Effector memory CD4-positive, alpha-beta T cell (primary cell): ENCODE measurements at regions not wholly inside any gene's neighbourhood (a gene's known extent, or its start where the extent isn't known, plus 50 kb on each side); places are given as distances from the start of the nearest gene placed in this dataset.

Source experiments
- DNase-seq, 3 donors: peaks; one replicate each; pipeline ENCODE4 v3.0.0-alpha.2; 2020
- H3K27ac ChIP-seq: 2 replicates; pipeline ENCODE4 v1.7.0; 2013; ENCODE audit warnings: mild to moderate bottlenecking, low read length, moderate library complexity; ENCODE audit not compliant: insufficient read depth, poor library complexity, severe bottlenecking
- H3K27me3 ChIP-seq: replicated peaks from 2 replicates; pipeline ENCODE4 v1.7.0; 2013; ENCODE audit warnings: mild to moderate bottlenecking, low read length; ENCODE audit not compliant: insufficient read depth, control insufficient read depth, poor library complexity, severe bottlenecking
- H3K36me3 ChIP-seq: 2 replicates; pipeline ENCODE4 v1.7.0; 2013; ENCODE audit warnings: mild to moderate bottlenecking, low read length, moderate library complexity; ENCODE audit not compliant: control insufficient read depth, insufficient read depth
- H3K4me1 ChIP-seq: 2 replicates; pipeline ENCODE4 v1.7.0; 2013; ENCODE audit warnings: low read length, mild to moderate bottlenecking; ENCODE audit not compliant: control insufficient read depth, insufficient read depth, poor library complexity, severe bottlenecking
- H3K4me3 ChIP-seq: 2 replicates; pipeline ENCODE4 v1.7.0; 2013; ENCODE audit warnings: low read length, low read depth, mild to moderate bottlenecking; ENCODE audit not compliant: insufficient read depth, poor library complexity, severe bottlenecking
- H3K9me3 ChIP-seq: 2 replicates; pipeline ENCODE4 v1.7.0; 2013; ENCODE audit warnings: mild to moderate bottlenecking, low read length, moderate library complexity; ENCODE audit not compliant: control insufficient read depth

DNA sequence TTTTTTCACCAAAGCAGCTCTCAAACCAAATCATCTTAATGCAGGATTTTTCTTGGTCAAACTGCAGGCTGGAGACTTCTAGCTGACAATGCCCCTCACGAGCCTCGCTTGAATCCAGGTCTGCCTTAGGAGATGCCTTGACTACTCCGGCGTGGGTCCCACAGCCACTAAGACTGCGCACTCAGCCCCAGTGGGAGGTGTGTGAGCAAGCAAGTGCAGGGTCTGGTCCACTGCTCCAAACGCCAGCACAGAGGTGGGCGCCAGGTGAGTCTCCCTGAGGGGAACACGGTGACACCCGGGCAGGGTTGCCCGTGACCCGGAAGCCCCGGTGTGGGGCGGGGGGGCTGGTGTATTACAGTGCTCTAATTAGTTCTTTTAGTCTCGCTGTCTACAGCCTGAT, 838.3 kb downstream of the NLGN4X start:
- no peaks in the 10 kb centered on the region for H3K36me3 ChIP-seq
- no peaks in the 10 kb centered on the region for H3K27me3 ChIP-seq
- H3K9me3 ChIP-seq = no peaks in the 10 kb centered on the region
- DNase-seq = no peak
- H3K4me3 ChIP-seq = no peak overlapping the region
- no peak overlapping the region for H3K27ac ChIP-seq
- H3K4me1 ChIP-seq = no peaks in the 10 kb centered on the region

DNA sequence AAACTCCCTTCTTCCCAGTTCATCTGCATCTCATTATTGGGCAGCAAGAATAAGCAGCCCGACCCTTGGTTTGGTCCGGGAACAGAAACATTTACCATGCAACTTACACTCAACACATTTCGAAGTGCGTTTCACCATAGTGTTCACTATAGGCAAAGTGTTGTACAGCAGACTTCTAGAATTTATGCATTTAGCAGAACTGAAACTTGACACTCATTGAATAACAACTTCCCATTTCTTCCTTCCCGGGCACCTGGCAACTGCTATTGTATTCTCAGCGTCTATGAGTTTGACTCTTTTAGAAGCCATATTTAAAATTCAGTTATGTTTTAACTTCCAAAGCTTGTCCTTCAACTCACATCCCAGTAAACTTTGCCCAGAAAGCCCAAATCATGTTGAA, 840.6 kb downstream of the NLGN4X start:
- no peaks in the 10 kb centered on the region for H3K4me1 ChIP-seq
- H3K27ac ChIP-seq = no peak overlapping the region
- H3K4me3 ChIP-seq = no peak overlapping the region
- no peaks in the 10 kb centered on the region for H3K9me3 ChIP-seq
- DNase-seq = no peak
- H3K36me3 ChIP-seq = no peaks in the 10 kb centered on the region
- H3K27me3 ChIP-seq = no peaks in the 10 kb centered on the region

DNA sequence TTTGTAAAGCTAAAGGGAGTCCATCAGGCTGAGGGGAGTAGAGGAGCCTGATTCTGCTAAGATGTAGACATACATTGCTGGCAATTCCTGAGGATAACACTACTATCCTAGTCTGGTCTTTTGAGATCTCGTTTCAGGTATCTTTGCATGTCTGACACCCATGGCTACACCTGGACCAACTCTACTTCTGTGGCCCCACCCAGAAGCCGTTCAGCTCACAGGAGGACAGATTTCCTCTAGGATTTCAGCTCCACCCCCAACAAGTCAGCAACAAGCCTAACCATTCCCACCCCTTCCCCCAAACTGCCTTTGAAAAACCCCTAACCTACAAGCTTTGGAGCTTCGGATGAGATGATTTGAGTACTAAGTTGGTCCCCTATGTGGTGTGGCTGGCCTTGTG, 848.2 kb downstream of the NLGN4X start:
- H3K27me3 ChIP-seq = no peaks in the 10 kb centered on the region
- no peaks in the 10 kb centered on the region for H3K36me3 ChIP-seq
- H3K4me1 ChIP-seq = no peaks in the 10 kb centered on the region
- no peak overlapping the region for H3K4me3 ChIP-seq
- H3K27ac ChIP-seq = no peak overlapping the region
- no peaks in the 10 kb centered on the region for H3K9me3 ChIP-seq
- DNase-seq = no peak

DNA sequence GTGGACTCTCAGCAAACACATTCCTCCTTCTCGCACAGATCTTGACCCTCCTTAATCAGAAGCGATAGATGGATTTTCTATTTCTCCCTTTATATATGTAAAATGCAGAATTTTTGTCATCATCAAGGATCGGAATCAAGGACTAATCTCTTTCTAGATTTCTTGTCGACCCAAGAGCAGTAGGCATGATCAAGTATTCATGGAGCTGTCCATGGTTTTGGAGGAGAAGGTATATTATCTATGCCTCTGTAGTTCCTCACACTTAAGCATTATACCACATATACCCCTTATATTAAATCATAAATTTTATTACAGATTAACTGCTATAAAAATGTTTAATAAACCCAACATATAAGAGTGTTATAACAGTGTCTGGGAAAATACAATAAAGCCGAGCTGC, 886.8 kb downstream of the NLGN4X start:
- DNase-seq = no peak
- Histone ChIP-seq H3K4me3 (no peak overlapping the region), H3K27ac (no peak overlapping the region), H3K36me3 (no peaks in the 10 kb centered on the region), H3K27me3 (no peaks in the 10 kb centered on the region), H3K4me1 (no peaks in the 10 kb centered on the region), H3K9me3 (no peaks in the 10 kb centered on the region)

GRCh38 chrX:5337160-5337559, 891.5 kb downstream of the NLGN4X start:
- no peaks in the 10 kb centered on the region for H3K9me3 ChIP-seq
- no peaks in the 10 kb centered on the region for H3K4me1 ChIP-seq
- no peak overlapping the region for H3K27ac ChIP-seq
- no peak overlapping the region for H3K4me3 ChIP-seq
- no peaks in the 10 kb centered on the region for H3K27me3 ChIP-seq
- no peaks in the 10 kb centered on the region for H3K36me3 ChIP-seq
- DNase-seq = no peak

DNA sequence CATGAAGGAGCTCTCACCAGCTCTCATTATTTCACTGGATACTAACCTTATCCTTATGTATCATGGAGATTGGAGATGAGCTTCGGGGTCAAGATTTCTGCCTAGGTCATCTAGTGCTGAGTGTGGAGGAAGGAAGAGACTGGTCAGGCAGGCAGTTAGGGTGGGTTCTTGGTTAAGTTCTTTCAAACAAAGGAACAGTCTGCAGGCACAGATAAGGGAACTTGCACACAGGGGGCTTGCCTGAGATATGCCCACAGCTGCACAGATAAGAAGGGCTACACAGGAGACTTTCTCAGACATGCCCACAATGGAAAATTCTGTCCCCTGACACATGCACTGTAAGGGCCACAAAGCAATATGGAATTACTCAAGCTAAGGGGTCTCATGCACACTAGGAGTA, 904.1 kb downstream of the NLGN4X start:
- Histone ChIP-seq H3K36me3 (no peaks in the 10 kb centered on the region), H3K27ac (no peak overlapping the region), H3K9me3 (no peaks in the 10 kb centered on the region), H3K27me3 (no peaks in the 10 kb centered on the region), H3K4me3 (no peak overlapping the region), H3K4me1 (no peaks in the 10 kb centered on the region)
- DNase-seq = no peak

- H3K9me3 ChIP-seq = no peaks in the 10 kb centered on the region
- H3K4me3 ChIP-seq = no peak overlapping the region
- no peak for DNase-seq
- H3K27ac ChIP-seq = no peak overlapping the region
- no peaks in the 10 kb centered on the region for H3K4me1 ChIP-seq
- no peaks in the 10 kb centered on the region for H3K36me3 ChIP-seq
- H3K27me3 ChIP-seq = no peaks in the 10 kb centered on the region
Measured at GRCh38 chrX:5314148-5314547, 914.5 kb downstream of the NLGN4X start.

GRCh38 chrX:5307416-5307815, 921.3 kb downstream of the NLGN4X start:
- Histone ChIP-seq H3K4me1 (no peaks in the 10 kb centered on the region), H3K9me3 (no peaks in the 10 kb centered on the region), H3K27me3 (no peaks in the 10 kb centered on the region), H3K4me3 (no peak overlapping the region), H3K36me3 (no peaks in the 10 kb centered on the region), H3K27ac (no peak overlapping the region)
- no peak for DNase-seq

GRCh38 chrX:5306654-5307121, 922.0 kb downstream of the NLGN4X start:
- no peaks in the 10 kb centered on the region for H3K9me3 ChIP-seq
- H3K36me3 ChIP-seq = no peaks in the 10 kb centered on the region

GRCh38 chrX:5305452-5305851, 923.2 kb downstream of the NLGN4X start:
- Histone ChIP-seq H3K27ac (no peak overlapping the region), H3K9me3 (no peaks in the 10 kb centered on the region), H3K4me3 (no peak overlapping the region), H3K4me1 (no peaks in the 10 kb centered on the region), H3K36me3 (no peaks in the 10 kb centered on the region), H3K27me3 (no peaks in the 10 kb centered on the region)
- DNase-seq = no peak

More at GRCh38 chrX:5306654-5307121, 922.0 kb downstream of the NLGN4X start:
- no peaks in the 10 kb centered on the region for H3K4me1 ChIP-seq
- no peak for DNase-seq
- no peak overlapping the region for H3K4me3 ChIP-seq
- no peaks in the 10 kb centered on the region for H3K27me3 ChIP-seq
- H3K27ac ChIP-seq = no peak overlapping the region

- H3K9me3 ChIP-seq = no peaks in the 10 kb centered on the region
Measured at GRCh38 chrX:5295004-5295403, 933.7 kb downstream of the NLGN4X start.

More at GRCh38 chrX:5295004-5295403, 933.7 kb downstream of the NLGN4X start:
- DNase-seq = no peak
- H3K4me3 ChIP-seq = no peak overlapping the region
- H3K27ac ChIP-seq = no peak overlapping the region
- H3K36me3 ChIP-seq = no peaks in the 10 kb centered on the region
- H3K4me1 ChIP-seq = no peaks in the 10 kb centered on the region
- H3K27me3 ChIP-seq = no peaks in the 10 kb centered on the region
